Calu3 (cell line): ENCODE measurements at regions not wholly inside any gene's neighbourhood (a gene's known extent, or its start where the extent isn't known, plus 50 kb on each side); places are given as distances from the start of the nearest gene placed in this dataset.

Source experiments
- BruUV-seq: library from RNA; stranded (reverse); fragments of 400-500 nt; replicated peaks from 2 replicates; lab custom pipeline; 2021; lab: Mats Ljungman, UMichigan
- CTCF ChIA-PET: fragments of 300-600 bp; sonication (Branson Sonifier 250); formaldehyde crosslinking; loops from one replicate; lab custom pipeline; 2022; ENCODE audit warnings: antibody characterized with exemption; lab: Charles Lee
- DNase-seq: peaks from one replicate; pipeline ENCODE4 v3.0.0; 2022
- H3K27ac Mint-ChIP-seq: one replicate; pipeline ENCODE4 v1.8.0; 2022; ENCODE audit warnings: mixed read lengths; ENCODE audit not compliant: unreplicated experiment
- H3K27me3 Mint-ChIP-seq: one replicate; pipeline ENCODE4 v1.8.0; 2022; ENCODE audit warnings: mixed read lengths; ENCODE audit not compliant: unreplicated experiment
- H3K36me3 Mint-ChIP-seq: one replicate; pipeline ENCODE4 v1.8.0; 2022; ENCODE audit warnings: mild to moderate bottlenecking, moderate library complexity, mixed read lengths; ENCODE audit not compliant: insufficient read depth, unreplicated experiment
- H3K4me1 Mint-ChIP-seq: one replicate; pipeline ENCODE4 v1.8.0; 2022; ENCODE audit warnings: mild to moderate bottlenecking, low read depth, mixed read lengths; ENCODE audit not compliant: unreplicated experiment
- H3K4me3 Mint-ChIP-seq: one replicate; pipeline ENCODE4 v1.8.0; 2022; ENCODE audit warnings: mild to moderate bottlenecking, low read depth, moderate library complexity, mixed read lengths; ENCODE audit not compliant: unreplicated experiment
- H3K9me3 Mint-ChIP-seq: one replicate; pipeline ENCODE4 v1.8.0; 2022; ENCODE audit warnings: low read depth, mixed read lengths; ENCODE audit not compliant: unreplicated experiment
- intact Hi-C: fragments of 100-400 bp; cut with micrococcal nuclease; formaldehyde crosslinking; loops from one replicate; pipeline ENCODE4 v1.10.0; 2022; ENCODE audit not compliant: unreplicated experiment
- TF ChIP-seq, protein P1 (sequence below): fragments of 200-600 bp; IDR thresholded peaks from one replicate; pipeline ENCODE4 v1.8.0; 2022; ENCODE audit warnings: antibody characterized with exemption; ENCODE audit not compliant: unreplicated experiment

DNA sequence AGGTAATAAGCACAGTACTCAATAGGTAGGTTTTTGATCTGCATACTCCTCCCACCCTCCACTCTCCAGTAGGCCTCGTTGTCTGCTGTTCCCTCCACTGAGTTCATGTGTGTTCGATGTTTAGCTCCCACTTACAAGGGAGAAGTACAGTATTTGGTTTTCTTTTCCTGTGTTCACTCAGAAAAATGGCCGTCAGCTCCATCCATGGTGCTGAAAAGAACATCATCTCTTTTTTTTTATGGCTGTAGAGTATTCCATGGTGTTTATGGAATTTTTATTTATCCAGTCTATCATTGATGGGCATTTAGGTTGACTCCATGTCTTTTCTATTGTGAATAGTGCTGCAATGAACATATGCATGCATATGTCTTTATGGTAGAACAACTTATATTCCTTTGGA lies 849.7 kb upstream of the NRXN1 start:
- peaks cover 3% of the 10 kb centered on the region for H3K9me3 Mint-ChIP-seq
- H3K27ac Mint-ChIP-seq = no peak overlapping the region
- no peaks in the 10 kb centered on the region for H3K27me3 Mint-ChIP-seq
- no peaks in the 10 kb centered on the region for H3K4me1 Mint-ChIP-seq
- intact Hi-C loops = no loop called here
- H3K36me3 Mint-ChIP-seq = no peaks in the 10 kb centered on the region
- TF ChIP-seq, protein P1, sequence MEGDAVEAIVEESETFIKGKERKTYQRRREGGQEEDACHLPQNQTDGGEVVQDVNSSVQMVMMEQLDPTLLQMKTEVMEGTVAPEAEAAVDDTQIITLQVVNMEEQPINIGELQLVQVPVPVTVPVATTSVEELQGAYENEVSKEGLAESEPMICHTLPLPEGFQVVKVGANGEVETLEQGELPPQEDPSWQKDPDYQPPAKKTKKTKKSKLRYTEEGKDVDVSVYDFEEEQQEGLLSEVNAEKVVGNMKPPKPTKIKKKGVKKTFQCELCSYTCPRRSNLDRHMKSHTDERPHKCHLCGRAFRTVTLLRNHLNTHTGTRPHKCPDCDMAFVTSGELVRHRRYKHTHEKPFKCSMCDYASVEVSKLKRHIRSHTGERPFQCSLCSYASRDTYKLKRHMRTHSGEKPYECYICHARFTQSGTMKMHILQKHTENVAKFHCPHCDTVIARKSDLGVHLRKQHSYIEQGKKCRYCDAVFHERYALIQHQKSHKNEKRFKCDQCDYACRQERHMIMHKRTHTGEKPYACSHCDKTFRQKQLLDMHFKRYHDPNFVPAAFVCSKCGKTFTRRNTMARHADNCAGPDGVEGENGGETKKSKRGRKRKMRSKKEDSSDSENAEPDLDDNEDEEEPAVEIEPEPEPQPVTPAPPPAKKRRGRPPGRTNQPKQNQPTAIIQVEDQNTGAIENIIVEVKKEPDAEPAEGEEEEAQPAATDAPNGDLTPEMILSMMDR = no peak
- H3K4me3 Mint-ChIP-seq = no peak overlapping the region
- no peak for DNase-seq
- CTCF ChIA-PET = no interaction called here
- no TSS peak for BruUV-seq

DNA sequence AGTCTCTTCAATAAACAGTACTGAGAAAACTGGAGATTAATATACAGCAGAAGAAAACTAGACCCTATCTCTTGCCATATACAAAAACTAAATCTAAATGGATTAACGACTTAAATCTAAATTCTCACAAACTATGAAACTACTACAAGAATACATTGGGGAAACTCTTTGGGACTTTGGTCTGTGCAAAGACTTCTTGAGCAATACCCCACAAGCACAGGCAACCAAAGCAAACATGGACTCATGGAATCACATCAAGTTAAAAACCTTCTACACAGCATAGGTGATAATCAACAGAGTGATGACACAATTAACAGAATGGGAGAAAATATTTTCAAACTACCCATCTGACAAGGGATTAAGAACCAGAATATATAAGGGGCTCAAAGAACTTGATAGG lies 848.2 kb upstream of the NRXN1 start:
- no peak for DNase-seq
- Mint-ChIP-seq H3K27me3 (no peaks in the 10 kb centered on the region), H3K27ac (no peak overlapping the region), H3K4me1 (no peaks in the 10 kb centered on the region), H3K9me3 (no peaks in the 10 kb centered on the region), H3K4me3 (no peak overlapping the region), H3K36me3 (no peaks in the 10 kb centered on the region)
- CTCF ChIA-PET = no interaction called here
- intact Hi-C loops = no loop called here
- TF ChIP-seq, protein P1 = no peak
- BruUV-seq = no TSS peak

DNA sequence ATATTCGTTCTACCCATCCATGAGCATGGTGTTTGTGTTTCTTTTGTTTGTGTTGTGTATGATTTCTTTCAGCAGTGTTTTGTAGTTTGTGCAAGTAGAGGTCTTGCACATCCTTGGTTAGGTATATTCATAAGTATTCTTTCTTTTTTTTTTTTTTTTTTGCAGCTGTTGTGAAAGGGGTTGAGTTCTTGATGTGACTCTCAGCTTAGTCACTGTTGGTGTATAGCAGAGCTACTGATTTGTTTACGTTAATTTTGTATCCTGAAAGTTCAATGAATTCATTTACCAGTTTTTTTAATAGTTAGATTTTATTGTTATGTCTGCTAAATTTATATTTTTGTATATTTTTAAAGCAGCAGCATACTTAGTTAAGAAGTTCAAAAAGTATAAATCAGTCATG lies 834.4 kb upstream of the NRXN1 start:
- no peak overlapping the region for H3K4me3 Mint-ChIP-seq
- H3K27me3 Mint-ChIP-seq = no peaks in the 10 kb centered on the region
- CTCF ChIA-PET = no interaction called here
- intact Hi-C loops = no loop called here
- no peak for DNase-seq
- H3K4me1 Mint-ChIP-seq = no peaks in the 10 kb centered on the region
- BruUV-seq = no TSS peak
- no peaks in the 10 kb centered on the region for H3K9me3 Mint-ChIP-seq
- TF ChIP-seq, protein P1 = no peak
- H3K36me3 Mint-ChIP-seq = no peaks in the 10 kb centered on the region
- no peak overlapping the region for H3K27ac Mint-ChIP-seq

GRCh38 chr2:51859260-51859659 lies 827.3 kb upstream of the NRXN1 start:
- Mint-ChIP-seq H3K27me3 (no peaks in the 10 kb centered on the region), H3K27ac (no peak overlapping the region), H3K4me3 (no peak overlapping the region), H3K9me3 (peaks cover 3% of the 10 kb centered on the region), H3K36me3 (no peaks in the 10 kb centered on the region), H3K4me1 (no peaks in the 10 kb centered on the region)
- BruUV-seq = no TSS peak
- TF ChIP-seq, protein P1 = no peak
- intact Hi-C loops = no loop called here
- no peak for DNase-seq
- CTCF ChIA-PET = no interaction called here
